SU-DHL-6 (cell line): ENCODE measurements at regions not wholly inside any gene's neighbourhood (a gene's known extent, or its start where the extent isn't known, plus 50 kb on each side); places are given as distances from the start of the nearest gene placed in this dataset.

Experiments
- H2AFZ ChIP-seq: fragments of 200-600 bp; sonication (generic); 2 replicates; pipeline ENCODE4 v1.6.1; 2014; ENCODE audit warnings: low read depth, mild to moderate bottlenecking, moderate library complexity, mixed read lengths, antibody characterized with exemption, low read length; ENCODE audit not compliant: severe bottlenecking
- H3F3A ChIP-seq: fragments of 200-600 bp; shearing (Covaris generic); 2 replicates; pipeline ENCODE4 v1.6.0; 2016; ENCODE audit warnings: antibody characterized with exemption, mild to moderate bottlenecking; ENCODE audit not compliant: insufficient read depth
- H3K27ac ChIP-seq: fragments of 200-600 bp; sonication (generic); 2 replicates; pipeline ENCODE4 v1.5.1; 2016; ENCODE audit warnings: low read depth, mild to moderate bottlenecking, low read length, moderate library complexity, mixed read lengths
- H3K27me3 ChIP-seq: fragments of 200-600 bp; sonication (generic), shearing (Covaris generic); 2 replicates; pipeline ENCODE4 v1.6.0; 2014; ENCODE audit warnings: mild to moderate bottlenecking, low read length
- H3K36me3 ChIP-seq: fragments of 200-600 bp; sonication (generic); 2 replicates; pipeline ENCODE4 v1.6.1; 2014; ENCODE audit warnings: mild to moderate bottlenecking, low read length, mixed read lengths
- H3K4me2 ChIP-seq: fragments of 300-600, 200-600 bp; shearing (Covaris generic), sonication (generic); 2 replicates; pipeline ENCODE4 v1.6.0; 2014; ENCODE audit warnings: low read length, low read depth, mild to moderate bottlenecking; ENCODE audit not compliant: poor library complexity, severe bottlenecking
- H3K4me3 ChIP-seq: fragments of 200-600 bp; sonication (generic); 2 replicates; pipeline ENCODE4 v1.5.1; 2014; ENCODE audit warnings: antibody characterized with exemption, low read length, mild to moderate bottlenecking, mixed read lengths; ENCODE audit not compliant: insufficient read depth, poor library complexity, severe bottlenecking
- H3K79me2 ChIP-seq: fragments of 200-600 bp; sonication (generic); 2 replicates; pipeline ENCODE4 v1.6.1; 2014; ENCODE audit warnings: mild to moderate bottlenecking, low read length, moderate library complexity; ENCODE audit not compliant: insufficient read depth
- H3K9ac ChIP-seq: fragments of 200-600 bp; sonication (generic); 2 replicates; pipeline ENCODE4 v1.7.0; 2014; ENCODE audit warnings: mild to moderate bottlenecking, low read length
- H3K9me2 ChIP-seq: fragments of 200-600 bp; sonication (generic); replicated peaks from 2 replicates; pipeline ENCODE4 v1.6.1; 2014; ENCODE audit warnings: low read length; ENCODE audit not compliant: insufficient read depth
- H3K9me3 ChIP-seq: fragments of 200-600 bp; sonication (generic); 2 replicates; pipeline ENCODE4 v1.6.1; 2014; ENCODE audit warnings: low read length, mixed read lengths; ENCODE audit not compliant: insufficient read depth
- H4K20me1 ChIP-seq: fragments of 200-600 bp; sonication (generic); 2 replicates; pipeline ENCODE4 v1.6.1; 2014; ENCODE audit warnings: low read depth, mild to moderate bottlenecking, antibody characterized with exemption, low read length, moderate library complexity, mixed read lengths
- EZH2phosphoT487 ChIP-seq: fragments of 200-600 bp; sonication (generic), shearing (Covaris generic); conservative IDR thresholded peaks from 2 replicates; pipeline ENCODE4 v1.6.1; 2018; ENCODE audit warnings: mild to moderate bottlenecking, antibody characterized with exemption, low read length, moderate library complexity, mixed read lengths
- TF ChIP-seq, protein P1 (sequence below): fragments of 200-600 bp; sonication (generic); IDR thresholded peaks from one replicate; pipeline ENCODE4 v1.5.1; 2017; ENCODE audit warnings: antibody characterized with exemption, mild to moderate bottlenecking, low read length, moderate library complexity; ENCODE audit not compliant: insufficient read depth, poor library complexity, severe bottlenecking

DNA sequence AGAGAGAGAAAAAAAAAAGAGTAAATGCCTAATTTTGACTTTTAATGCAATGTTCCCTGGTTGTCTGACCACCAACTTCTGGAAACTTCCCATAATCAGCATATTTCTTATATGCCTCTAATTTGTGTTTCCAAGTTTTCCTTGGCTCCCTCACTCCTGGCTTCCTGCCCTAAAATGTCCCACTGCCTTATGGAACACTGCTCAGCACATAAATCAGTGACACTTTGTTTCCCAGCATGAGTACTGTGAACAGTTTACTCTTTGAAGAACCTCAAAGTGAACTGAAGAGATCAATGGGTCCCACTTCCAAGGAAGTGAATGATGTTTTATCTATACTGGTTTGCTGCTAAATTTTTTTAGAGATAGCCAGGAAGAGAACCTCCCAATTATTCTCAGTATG is 271.3 kb upstream of the PRMT6 start:
- H3K4me3 ChIP-seq = no peak overlapping the region
- no peaks in the 10 kb centered on the region for H4K20me1 ChIP-seq
- no peaks in the 10 kb centered on the region for H3K36me3 ChIP-seq

DNA sequence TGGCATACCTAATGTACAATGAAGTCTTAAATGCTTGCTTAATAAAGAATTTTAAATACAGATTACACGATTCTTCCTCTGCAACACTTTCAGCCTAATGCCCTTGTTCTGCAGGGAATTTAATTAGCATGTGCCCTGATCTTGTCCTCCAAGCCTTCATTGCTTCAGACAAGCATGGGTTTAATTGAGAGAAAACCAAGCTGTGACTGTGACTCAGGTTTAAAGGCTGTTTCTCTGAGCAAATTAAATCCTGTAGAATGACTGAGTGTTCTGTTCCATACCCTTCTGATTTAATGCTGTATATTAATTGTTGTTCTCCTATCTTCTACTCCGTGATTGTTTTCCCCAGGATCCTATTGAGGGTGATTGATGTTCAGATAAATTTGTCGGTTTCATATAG is 269.0 kb upstream of the PRMT6 start:
- Histone ChIP-seq H3K9ac (no peak overlapping the region), H3K9me3 (no peaks in the 10 kb centered on the region), H2AFZ (no peak overlapping the region), H3K27ac (no peak overlapping the region), H3K27me3 (no peaks in the 10 kb centered on the region), H3K4me2 (no peak overlapping the region), H3K36me3 (no peaks in the 10 kb centered on the region), H3K79me2 (no peaks in the 10 kb centered on the region), H3F3A (no peaks in the 10 kb centered on the region), H3K4me3 (no peak overlapping the region), H4K20me1 (no peaks in the 10 kb centered on the region), H3K9me2 (no peaks in the 10 kb centered on the region)
- TF ChIP-seq EZH2phosphoT487 = no peak
- TF ChIP-seq, protein P1, sequence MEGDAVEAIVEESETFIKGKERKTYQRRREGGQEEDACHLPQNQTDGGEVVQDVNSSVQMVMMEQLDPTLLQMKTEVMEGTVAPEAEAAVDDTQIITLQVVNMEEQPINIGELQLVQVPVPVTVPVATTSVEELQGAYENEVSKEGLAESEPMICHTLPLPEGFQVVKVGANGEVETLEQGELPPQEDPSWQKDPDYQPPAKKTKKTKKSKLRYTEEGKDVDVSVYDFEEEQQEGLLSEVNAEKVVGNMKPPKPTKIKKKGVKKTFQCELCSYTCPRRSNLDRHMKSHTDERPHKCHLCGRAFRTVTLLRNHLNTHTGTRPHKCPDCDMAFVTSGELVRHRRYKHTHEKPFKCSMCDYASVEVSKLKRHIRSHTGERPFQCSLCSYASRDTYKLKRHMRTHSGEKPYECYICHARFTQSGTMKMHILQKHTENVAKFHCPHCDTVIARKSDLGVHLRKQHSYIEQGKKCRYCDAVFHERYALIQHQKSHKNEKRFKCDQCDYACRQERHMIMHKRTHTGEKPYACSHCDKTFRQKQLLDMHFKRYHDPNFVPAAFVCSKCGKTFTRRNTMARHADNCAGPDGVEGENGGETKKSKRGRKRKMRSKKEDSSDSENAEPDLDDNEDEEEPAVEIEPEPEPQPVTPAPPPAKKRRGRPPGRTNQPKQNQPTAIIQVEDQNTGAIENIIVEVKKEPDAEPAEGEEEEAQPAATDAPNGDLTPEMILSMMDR = no peak

More for the DNA sequence above, 271.3 kb upstream of the PRMT6 start:
- Histone ChIP-seq H3K79me2 (no peaks in the 10 kb centered on the region), H3K9me3 (no peaks in the 10 kb centered on the region), H2AFZ (no peak overlapping the region), H3K9me2 (no peaks in the 10 kb centered on the region), H3K9ac (no peak overlapping the region), H3K27ac (no peak overlapping the region), H3K4me2 (no peak overlapping the region), H3F3A (no peaks in the 10 kb centered on the region), H3K27me3 (no peaks in the 10 kb centered on the region)
- no peak for TF ChIP-seq EZH2phosphoT487
- TF ChIP-seq, protein P1 = no peak

DNA sequence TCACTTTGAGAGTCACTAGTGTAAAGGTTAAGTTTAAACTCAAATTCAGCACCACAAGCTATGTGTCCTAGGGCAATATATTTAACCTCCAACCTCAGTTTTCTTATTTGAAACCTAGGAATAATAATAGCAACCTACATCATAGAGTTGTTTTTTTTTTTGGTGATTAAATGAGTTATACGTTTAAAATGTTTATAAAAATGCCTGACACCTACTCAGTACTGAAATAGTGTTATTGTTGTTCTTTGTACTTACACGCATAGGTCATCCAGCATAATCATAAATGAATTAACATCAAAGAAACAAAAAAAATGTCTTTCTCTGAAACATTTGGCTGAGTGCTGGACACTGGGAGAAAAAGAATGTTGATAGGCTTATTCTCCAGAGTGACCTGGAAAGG is 266.8 kb upstream of the PRMT6 start:
- Histone ChIP-seq H2AFZ (no peak overlapping the region), H3K4me2 (no peak overlapping the region), H3K9me2 (no peaks in the 10 kb centered on the region), H3K9ac (no peak overlapping the region), H3K36me3 (no peaks in the 10 kb centered on the region), H3K9me3 (no peaks in the 10 kb centered on the region), H3F3A (no peaks in the 10 kb centered on the region), H3K27me3 (no peaks in the 10 kb centered on the region), H3K27ac (no peak overlapping the region), H4K20me1 (no peaks in the 10 kb centered on the region), H3K79me2 (no peaks in the 10 kb centered on the region), H3K4me3 (no peak overlapping the region)
- no peak for TF ChIP-seq EZH2phosphoT487
- TF ChIP-seq, protein P1 = no peak
